NCI-H460 (cell line): ENCODE measurements at regions not wholly inside any gene's neighbourhood (a gene's known extent, or its start where the extent isn't known, plus 50 kb on each side); places are given as distances from the start of the nearest gene placed in this dataset.
"Not testable (repeated sequence)": the region's sequence is repeated elsewhere in the genome, so short reads cannot be mapped to it uniquely, and the experiment has no call there.

ENCODE experiments used
- DNase-seq: peaks from one replicate; pipeline ENCODE4 v3.0.0-alpha.2; 2016; ENCODE audit warnings: low read depth; ENCODE audit errors: extremely low read depth

GRCh38 chr11:71131861-71132260 is 120.5 kb downstream of the SHANK2 start:
- DNase-seq = no peak

- no peak for DNase-seq
Observed at GRCh38 chr11:71130106-71130505, 122.3 kb downstream of the SHANK2 start.

GRCh38 chr11:71129624-71130023 is 122.8 kb downstream of the SHANK2 start:
- no peak for DNase-seq

GRCh38 chr11:71127806-71128205 is 124.6 kb downstream of the SHANK2 start:
- no peak for DNase-seq

- DNase-seq = not testable (repeated sequence)
Observed at GRCh38 chr11:71126401-71126800, 126.0 kb downstream of the SHANK2 start.

- DNase-seq = no peak
Observed at GRCh38 chr11:71125150-71125549, 127.2 kb downstream of the SHANK2 start.

- no peak for DNase-seq
Observed at GRCh38 chr11:71124127-71124526, 128.2 kb downstream of the SHANK2 start.

- DNase-seq = peak; percentile 18
Observed at GRCh38 chr11:71120471-71120896, 131.9 kb downstream of the SHANK2 start.

- no peak for DNase-seq
Observed at GRCh38 chr11:71119656-71120269, 132.6 kb downstream of the SHANK2 start.

- no peak for DNase-seq
Observed at GRCh38 chr11:71118671-71119250, 133.6 kb downstream of the SHANK2 start.

GRCh38 chr11:71117311-71117710 is 135.1 kb downstream of the SHANK2 start:
- no peak for DNase-seq

GRCh38 chr11:71116693-71117040 is 135.7 kb downstream of the SHANK2 start:
- no peak for DNase-seq

GRCh38 chr11:71115770-71116692 is 136.3 kb downstream of the SHANK2 start:
- DNase-seq = no peak

- DNase-seq = no peak
Observed at GRCh38 chr11:71114124-71114851, 138.1 kb downstream of the SHANK2 start.

- DNase-seq = no peak
Observed at GRCh38 chr11:71112990-71113389, 139.4 kb downstream of the SHANK2 start.

GRCh38 chr11:71112454-71112853 is 139.9 kb downstream of the SHANK2 start:
- no peak for DNase-seq

GRCh38 chr11:71109586-71109985 is 142.8 kb downstream of the SHANK2 start:
- DNase-seq = no peak

GRCh38 chr11:71109186-71109585 is 143.2 kb downstream of the SHANK2 start:
- no peak for DNase-seq

GRCh38 chr11:71108013-71108865 is 144.1 kb downstream of the SHANK2 start:
- no peak for DNase-seq

- DNase-seq = no peak
Observed at GRCh38 chr11:71106671-71107070, 145.7 kb downstream of the SHANK2 start.
